ENCODE measurements at regions not wholly inside any gene's neighbourhood (a gene's known extent, or its start where the extent isn't known, plus 50 kb on each side); places are given as distances from the start of the nearest gene placed in this dataset.

- TF ChIP-seq CTCF (conservative IDR thresholded peaks at IDR 0.05; ENCODE audit: low read length): no peak
- no peak for TF ChIP-seq EZH2phosphoT487 (IDR thresholded peaks at IDR 0.05; ENCODE audit: borderline replicate concordance, low read depth, low read length)
Measured at GRCh38 chr3:86161493-86161892, 829.5 kb downstream of the VGLL3 start.

All from OCI-LY7 (cell line).